Glutamatergic neuron (in vitro differentiated cells): ENCODE measurements at regions not wholly inside any gene's neighbourhood (a gene's known extent, or its start where the extent isn't known, plus 50 kb on each side); places are given as distances from the start of the nearest gene placed in this dataset.

Experiments used
- DNase-seq: peaks from one replicate; pipeline ENCODE4 v3.0.0; 2022
- H3K27ac Mint-ChIP-seq: one replicate; pipeline ENCODE4 v1.8.0; 2020; ENCODE audit warnings: mild to moderate bottlenecking, mixed read lengths, inconsistent platforms; ENCODE audit not compliant: unreplicated experiment
- H3K27me3 Mint-ChIP-seq: one replicate; pipeline ENCODE4 v1.8.0; 2020; ENCODE audit warnings: mild to moderate bottlenecking, moderate library complexity, mixed read lengths, inconsistent platforms; ENCODE audit not compliant: unreplicated experiment
- H3K36me3 Mint-ChIP-seq: one replicate; pipeline ENCODE4 v1.8.0; 2020; ENCODE audit warnings: mild to moderate bottlenecking, mixed read lengths, inconsistent platforms; ENCODE audit not compliant: unreplicated experiment
- H3K4me1 Mint-ChIP-seq: one replicate; pipeline ENCODE4 v1.8.0; 2020; ENCODE audit warnings: mild to moderate bottlenecking, low read depth, mixed read lengths, inconsistent platforms; ENCODE audit not compliant: unreplicated experiment
- H3K4me3 Mint-ChIP-seq: one replicate; pipeline ENCODE4 v1.8.0; 2020; ENCODE audit warnings: mild to moderate bottlenecking, mixed read lengths, inconsistent platforms; ENCODE audit not compliant: unreplicated experiment
- H3K9me3 Mint-ChIP-seq: one replicate; pipeline ENCODE4 v1.8.0; 2020; ENCODE audit warnings: mild to moderate bottlenecking, moderate library complexity, mixed read lengths, inconsistent platforms; ENCODE audit not compliant: unreplicated experiment
- CTCF ChIP-seq: fragments of 200-600 bp; sonication (generic); IDR thresholded peaks from one replicate; pipeline ENCODE4 v1.5.0; 2021; ENCODE audit not compliant: partially characterized antibody, unreplicated experiment

- Mint-ChIP-seq H3K4me3 (no peak overlapping the region), H3K9me3 (no peaks in the 10 kb centered on the region), H3K36me3 (no peaks in the 10 kb centered on the region), H3K27ac (no peak overlapping the region), H3K4me1 (peaks cover 11% of the 10 kb centered on the region), H3K27me3 (no peaks in the 10 kb centered on the region)
- no peak for DNase-seq
- TF ChIP-seq CTCF: no peak
Measured at GRCh38 chr13:73870036-73870741, 264.0 kb downstream of the KLF12 start.

GRCh38 chr13:73865027-73865426 is 269.2 kb downstream of the KLF12 start:
- Mint-ChIP-seq H3K4me1 (peaks cover 2% of the 10 kb centered on the region), H3K27ac (no peak overlapping the region), H3K4me3 (no peak overlapping the region), H3K9me3 (no peaks in the 10 kb centered on the region), H3K36me3 (no peaks in the 10 kb centered on the region), H3K27me3 (no peaks in the 10 kb centered on the region)
- no peak for TF ChIP-seq CTCF
- no peak for DNase-seq

GRCh38 chr13:73861136-73861535 is 273.1 kb downstream of the KLF12 start:
- no peaks in the 10 kb centered on the region for H3K36me3 Mint-ChIP-seq

GRCh38 chr13:73860501-73860900 is 273.7 kb downstream of the KLF12 start:
- no peak for DNase-seq
- H3K9me3 Mint-ChIP-seq: no peaks in the 10 kb centered on the region
- H3K27me3 Mint-ChIP-seq: no peaks in the 10 kb centered on the region
- H3K4me1 Mint-ChIP-seq: peaks cover 2% of the 10 kb centered on the region
- H3K4me3 Mint-ChIP-seq: no peak overlapping the region
- H3K27ac Mint-ChIP-seq: no peak overlapping the region
- no peaks in the 10 kb centered on the region for H3K36me3 Mint-ChIP-seq
- TF ChIP-seq CTCF: no peak

More at GRCh38 chr13:73861136-73861535, 273.1 kb downstream of the KLF12 start:
- no peak overlapping the region for H3K27ac Mint-ChIP-seq
- no peaks in the 10 kb centered on the region for H3K27me3 Mint-ChIP-seq
- H3K9me3 Mint-ChIP-seq: no peaks in the 10 kb centered on the region
- no peak for DNase-seq
- H3K4me3 Mint-ChIP-seq: no peak overlapping the region
- H3K4me1 Mint-ChIP-seq: peaks cover 2% of the 10 kb centered on the region
- TF ChIP-seq CTCF: no peak

GRCh38 chr13:73859841-73860240 is 274.4 kb downstream of the KLF12 start:
- Mint-ChIP-seq H3K27ac (no peak overlapping the region), H3K4me3 (no peak overlapping the region), H3K4me1 (peaks cover 2% of the 10 kb centered on the region)

More at GRCh38 chr13:73859841-73860240, 274.4 kb downstream of the KLF12 start:
- H3K9me3 Mint-ChIP-seq: no peaks in the 10 kb centered on the region
- H3K36me3 Mint-ChIP-seq: no peaks in the 10 kb centered on the region
- no peaks in the 10 kb centered on the region for H3K27me3 Mint-ChIP-seq
- TF ChIP-seq CTCF: no peak
- no peak for DNase-seq
